NT2/D1 (cell line): ENCODE measurements at regions not wholly inside any gene's neighbourhood (a gene's known extent, or its start where the extent isn't known, plus 50 kb on each side); places are given as distances from the start of the nearest gene placed in this dataset.
"Not testable (repeated sequence)": the region's sequence is repeated elsewhere in the genome, so short reads cannot be mapped to it uniquely, and the experiment has no call there.

Source experiments
- DNase-seq: peaks from one replicate; pipeline ENCODE4 v3.0.0-alpha.2; 2011; ENCODE audit warnings: low read depth, low spot score
- H3K27me3 ChIP-seq: 2 replicates; pipeline ENCODE4 v1.6.0; 2011; ENCODE audit warnings: mild to moderate bottlenecking; ENCODE audit not compliant: insufficient read length, insufficient read depth
- H3K36me3 ChIP-seq: 2 replicates; pipeline ENCODE4 v1.6.1; 2011; ENCODE audit warnings: mild to moderate bottlenecking, low read length, mixed read lengths; ENCODE audit not compliant: insufficient read depth, insufficient read length
- H3K4me1 ChIP-seq: 2 replicates; pipeline ENCODE4 v1.5.1; 2011; ENCODE audit not compliant: insufficient read depth, insufficient read length
- H3K4me3 ChIP-seq: 2 replicates; pipeline ENCODE4 v1.5.1; 2011; ENCODE audit warnings: low read depth; ENCODE audit not compliant: insufficient read length
- H3K9ac ChIP-seq: 2 replicates; pipeline ENCODE4 v1.6.0; 2011; ENCODE audit warnings: low read depth; ENCODE audit not compliant: insufficient read length
- H3K9me3 ChIP-seq: 2 replicates; pipeline ENCODE4 v1.5.1; 2011; ENCODE audit warnings: mild to moderate bottlenecking, low read length; ENCODE audit not compliant: insufficient read depth
- SUZ12 ChIP-seq: IDR thresholded peaks from 2 replicates; pipeline ENCODE4 v1.6.1; 2011; ENCODE audit not compliant: insufficient read length, insufficient read depth; ENCODE audit errors: extremely low read depth
- YY1 ChIP-seq: IDR thresholded peaks from 2 replicates; pipeline ENCODE4 v1.6.1; 2011; ENCODE audit not compliant: insufficient read length, insufficient read depth
- ZNF274 ChIP-seq: IDR thresholded peaks from 2 replicates; pipeline ENCODE4 v1.6.1; 2011; ENCODE audit warnings: mild to moderate bottlenecking, low read depth, low read length

DNA sequence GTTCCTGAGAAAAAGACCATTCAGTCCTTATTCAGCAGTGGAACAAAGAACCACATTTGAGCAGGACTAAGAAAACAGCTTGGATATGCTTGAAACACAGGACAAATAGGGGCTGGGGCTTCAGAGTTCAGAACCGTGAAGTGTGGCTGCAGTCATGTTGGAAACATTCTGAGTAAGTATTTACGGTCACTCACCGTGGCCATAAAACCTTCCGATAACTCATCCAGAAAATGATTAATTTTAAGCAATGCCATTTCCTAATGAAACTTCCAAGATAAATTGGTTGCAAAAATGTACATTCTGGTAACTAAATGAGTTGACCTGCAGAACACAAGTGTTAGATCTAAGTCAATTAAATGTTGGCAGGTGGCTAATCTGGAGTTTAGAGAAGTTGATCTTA, 279.2 kb downstream of the CXCL12 start:
- DNase-seq, result no peak
- Histone ChIP-seq H3K4me3 (no peak overlapping the region), H3K27me3 (no peaks in the 10 kb centered on the region), H3K36me3 (no peaks in the 10 kb centered on the region), H3K9me3 (no peaks in the 10 kb centered on the region), H3K4me1 (no peaks in the 10 kb centered on the region), H3K9ac (no peak overlapping the region)
- TF ChIP-seq YY1 (no peak), SUZ12 (no peak), ZNF274 (no peak)

DNA sequence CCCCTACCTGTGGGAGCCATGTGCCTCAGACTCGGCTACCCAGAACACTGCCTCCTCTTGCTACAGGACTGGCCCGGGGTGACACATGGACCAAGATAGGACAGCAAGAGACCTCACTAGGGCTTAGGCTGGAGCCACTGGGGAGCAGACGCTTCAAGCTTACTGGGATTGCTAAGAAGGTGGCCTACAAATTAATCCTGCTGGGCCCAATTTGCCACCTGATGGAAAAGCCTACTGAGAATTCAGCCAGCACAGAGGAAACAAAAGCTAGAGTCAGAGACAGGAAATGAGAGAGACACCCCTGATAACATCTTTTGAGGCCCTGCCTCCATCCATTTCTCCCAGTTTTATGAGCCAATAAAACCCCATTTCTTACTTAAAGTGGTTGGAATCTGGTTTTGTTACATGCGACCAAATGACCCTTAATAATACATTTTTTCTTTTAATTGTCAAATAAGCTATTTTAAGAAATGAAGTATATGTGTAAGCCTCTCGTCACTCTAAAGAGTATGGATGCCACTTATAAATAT, 282.1 kb downstream of the CXCL12 start:
- no peaks in the 10 kb centered on the region for H3K9me3 ChIP-seq
- DNase-seq, result no peak
- no peak for TF ChIP-seq ZNF274
- TF ChIP-seq SUZ12, result no peak
- TF ChIP-seq YY1, result no peak
- H3K4me1 ChIP-seq, result no peaks in the 10 kb centered on the region
- H3K4me3 ChIP-seq, result no peak overlapping the region
- H3K36me3 ChIP-seq, result no peaks in the 10 kb centered on the region
- H3K27me3 ChIP-seq, result no peaks in the 10 kb centered on the region
- no peak overlapping the region for H3K9ac ChIP-seq

DNA sequence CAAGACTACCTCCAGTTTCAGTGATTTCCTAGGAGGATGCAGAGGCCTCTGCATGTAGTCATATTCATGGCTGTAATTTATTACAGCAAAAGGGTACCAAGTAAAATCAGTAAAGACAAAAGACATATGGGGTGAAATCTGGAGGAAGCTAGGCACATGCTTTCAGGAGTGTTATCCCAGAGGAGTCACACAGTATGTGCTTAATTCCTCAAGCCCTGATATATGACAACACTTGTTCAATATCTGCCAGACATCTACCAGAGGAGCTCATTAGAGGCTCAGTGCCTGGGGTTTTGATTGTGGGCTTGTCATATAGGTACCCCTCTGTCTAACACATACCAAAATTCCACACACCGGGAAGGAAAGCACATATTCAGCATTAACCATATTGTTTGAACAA, 283.8 kb downstream of the CXCL12 start:
- no peak overlapping the region for H3K9ac ChIP-seq
- no peaks in the 10 kb centered on the region for H3K36me3 ChIP-seq
- TF ChIP-seq YY1, result no peak
- no peak for TF ChIP-seq SUZ12
- no peak for TF ChIP-seq ZNF274
- no peaks in the 10 kb centered on the region for H3K9me3 ChIP-seq
- no peaks in the 10 kb centered on the region for H3K4me1 ChIP-seq
- DNase-seq, result no peak
- H3K4me3 ChIP-seq, result no peak overlapping the region
- H3K27me3 ChIP-seq, result no peaks in the 10 kb centered on the region

DNA sequence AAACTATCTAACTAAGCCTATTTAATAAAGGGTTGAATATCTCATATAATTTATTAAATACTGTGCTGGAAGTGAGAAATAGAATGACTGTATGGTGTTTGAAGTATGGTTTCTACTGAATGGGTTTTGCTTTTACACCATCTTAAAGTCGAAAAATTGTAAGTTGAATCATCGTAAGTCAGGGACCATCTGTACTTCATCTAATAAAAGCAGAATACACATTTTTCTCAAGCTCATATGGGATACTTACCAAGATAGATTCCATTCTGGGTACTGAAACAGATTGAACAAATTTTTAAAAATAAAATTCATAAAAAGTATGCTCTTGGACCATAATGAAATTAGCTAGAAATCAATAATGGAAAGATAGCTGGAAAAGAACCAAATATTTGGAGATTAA, 285.4 kb downstream of the CXCL12 start:
- no peak for TF ChIP-seq YY1
- TF ChIP-seq SUZ12, result no peak
- no peak for TF ChIP-seq ZNF274
- no peaks in the 10 kb centered on the region for H3K4me1 ChIP-seq

DNA sequence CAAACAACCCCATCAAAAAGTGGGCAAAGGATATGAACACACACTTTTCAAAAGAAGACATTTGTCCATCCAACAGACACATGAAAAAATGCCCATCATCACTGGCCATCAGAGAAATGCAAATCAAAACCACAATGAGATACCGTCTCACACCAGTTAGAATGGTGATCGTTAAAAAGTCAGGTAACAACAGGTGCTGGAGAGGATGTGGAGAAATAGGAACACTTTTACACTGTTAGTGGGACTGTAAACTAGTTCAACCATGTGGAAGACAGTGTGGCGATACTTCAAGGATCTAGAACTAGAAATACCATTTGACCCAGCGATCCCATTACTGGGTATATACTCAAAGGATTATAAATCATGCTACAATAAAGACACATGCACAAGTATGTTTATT, 288.7 kb downstream of the CXCL12 start:
- H3K9me3 ChIP-seq, H3K4me1 ChIP-seq, H3K27me3 ChIP-seq, H3K9ac ChIP-seq, H3K4me3 ChIP-seq, DNase-seq, H3K36me3 ChIP-seq: not testable (repeated sequence)

More for the DNA sequence above, 285.4 kb downstream of the CXCL12 start:
- Histone ChIP-seq H3K9me3 (no peaks in the 10 kb centered on the region), H3K4me3 (no peak overlapping the region), H3K36me3 (no peaks in the 10 kb centered on the region), H3K9ac (no peak overlapping the region), H3K27me3 (no peaks in the 10 kb centered on the region)
- no peak for DNase-seq

DNA sequence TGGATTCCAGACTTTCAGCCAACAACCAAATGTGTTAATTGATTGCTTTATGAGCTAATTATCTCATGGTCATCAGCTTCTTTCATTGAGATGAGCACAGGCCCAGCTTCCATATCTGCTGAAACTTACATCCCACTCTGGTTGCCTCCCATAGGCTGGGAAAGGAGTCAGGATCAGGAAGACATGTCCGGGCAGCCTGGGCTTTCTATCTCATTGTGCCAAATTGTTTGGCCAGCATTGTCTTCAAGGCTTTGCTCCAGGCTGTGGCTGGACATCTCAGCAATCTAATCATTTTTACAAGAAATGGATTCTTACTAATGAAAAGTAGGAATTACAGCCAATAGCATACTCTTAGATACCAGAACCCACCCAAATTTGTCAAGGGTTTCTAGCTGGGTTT, 295.2 kb downstream of the CXCL12 start:
- DNase-seq, result no peak
- Histone ChIP-seq H3K9me3 (peaks cover 15% of the 10 kb centered on the region; the same call in 1 of the 2 replicates), H3K9ac (no peak overlapping the region), H3K27me3 (no peaks in the 10 kb centered on the region), H3K4me1 (no peaks in the 10 kb centered on the region), H3K36me3 (no peaks in the 10 kb centered on the region), H3K4me3 (no peak overlapping the region)
- TF ChIP-seq YY1 (no peak), SUZ12 (no peak)

DNA sequence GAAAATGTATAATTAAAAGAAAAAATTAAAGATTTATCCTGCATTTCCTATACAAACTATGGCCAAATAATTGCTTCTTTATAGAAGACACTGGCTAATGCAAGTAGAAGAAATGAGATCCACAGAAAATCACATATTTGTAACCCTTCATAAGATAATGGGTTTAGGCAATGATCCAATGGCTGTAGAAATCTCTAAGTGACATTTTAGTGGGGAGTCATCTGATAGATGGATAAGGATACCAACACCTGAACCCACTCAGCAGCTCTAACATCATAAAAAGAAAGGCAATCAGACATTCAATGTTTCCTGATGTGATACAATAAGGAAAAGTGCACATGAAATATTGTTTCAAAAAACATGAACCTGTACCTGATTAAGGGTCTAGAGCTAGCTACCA, 297.5 kb downstream of the CXCL12 start:
- no peak overlapping the region for H3K4me3 ChIP-seq
- H3K9me3 ChIP-seq, result peaks cover 15% of the 10 kb centered on the region; the same call in 1 of the 2 replicates
- TF ChIP-seq YY1 (no peak), ZNF274 (no peak), SUZ12 (no peak)
- H3K9ac ChIP-seq, result no peak overlapping the region
- H3K27me3 ChIP-seq, result no peaks in the 10 kb centered on the region
- DNase-seq, result no peak
- no peaks in the 10 kb centered on the region for H3K4me1 ChIP-seq
- H3K36me3 ChIP-seq, result no peaks in the 10 kb centered on the region
